CD4-positive, alpha-beta T cell treated with Interferon alpha-2 for 1 hour (primary cell): ENCODE measurements at regions not wholly inside any gene's neighbourhood (a gene's known extent, or its start where the extent isn't known, plus 50 kb on each side); places are given as distances from the start of the nearest gene placed in this dataset.

ENCODE experiments used
- DNase-seq, 2 donors: peaks; one replicate each; pipeline ENCODE4 v3.0.0-alpha.2; 2020 to 2022

DNA sequence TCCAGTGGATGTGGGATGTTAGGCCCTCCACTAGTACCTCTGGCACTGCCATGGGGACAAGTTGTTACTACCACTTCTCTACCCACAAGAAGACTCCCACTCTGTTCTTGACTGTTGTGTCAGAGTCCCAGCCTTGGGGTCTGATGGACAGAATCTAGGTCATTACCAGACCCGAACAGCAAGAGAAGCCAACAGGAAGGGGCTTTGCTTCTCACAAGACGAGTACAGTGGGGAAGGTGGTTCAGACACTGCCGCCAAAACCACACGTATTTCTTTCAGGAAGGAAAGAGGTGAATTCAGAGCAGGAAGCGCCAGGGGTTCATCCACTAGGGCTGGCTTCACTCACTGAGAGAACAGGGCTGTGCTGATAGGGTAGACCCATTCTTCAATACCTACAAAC is 161.3 kb upstream of the KIT start:
- peak in 1 of 2 donors; percentile 3 for DNase-seq

DNA sequence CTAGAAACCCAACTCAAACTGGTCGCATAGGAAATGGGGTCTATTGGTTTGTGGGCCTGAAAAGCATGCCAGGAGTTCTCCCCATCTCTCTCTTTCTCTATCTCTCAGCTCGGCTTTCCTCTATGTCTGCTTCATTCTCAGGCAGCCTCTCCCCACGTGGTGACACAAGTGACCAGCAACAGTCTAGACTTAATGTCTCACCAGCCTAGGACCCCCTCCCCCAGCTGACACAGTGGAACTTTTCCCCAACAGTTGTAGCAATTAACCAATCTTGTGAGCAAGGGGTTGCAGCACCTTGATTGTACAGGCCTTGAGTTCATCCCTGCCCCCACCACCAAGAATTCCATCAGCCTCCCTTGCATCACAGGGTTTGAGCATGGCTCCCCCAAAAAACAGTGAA is 159.8 kb upstream of the KIT start:
- no peak for DNase-seq

DNA sequence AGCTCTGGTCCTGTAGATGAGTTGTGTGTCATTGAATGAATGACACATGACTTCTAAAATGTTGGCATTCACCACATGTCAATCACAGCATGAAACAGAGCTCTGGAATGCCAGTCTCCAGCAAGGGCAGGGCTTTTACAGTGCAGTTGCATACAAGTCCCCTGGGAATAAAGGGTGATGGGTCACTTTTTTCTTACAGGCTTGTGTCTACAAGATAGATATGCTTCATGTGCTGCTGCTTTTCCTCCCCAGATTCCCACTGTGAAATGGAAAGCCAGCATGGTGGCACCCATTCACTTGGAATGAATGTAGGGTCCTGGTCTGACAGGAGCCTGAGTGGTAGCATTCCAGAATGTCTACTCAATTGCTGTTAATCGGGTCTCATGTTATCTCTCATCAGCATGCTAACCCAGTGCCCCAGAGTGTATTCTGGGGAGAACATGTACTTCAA is 159.1 kb upstream of the KIT start:
- no peak for DNase-seq

DNA sequence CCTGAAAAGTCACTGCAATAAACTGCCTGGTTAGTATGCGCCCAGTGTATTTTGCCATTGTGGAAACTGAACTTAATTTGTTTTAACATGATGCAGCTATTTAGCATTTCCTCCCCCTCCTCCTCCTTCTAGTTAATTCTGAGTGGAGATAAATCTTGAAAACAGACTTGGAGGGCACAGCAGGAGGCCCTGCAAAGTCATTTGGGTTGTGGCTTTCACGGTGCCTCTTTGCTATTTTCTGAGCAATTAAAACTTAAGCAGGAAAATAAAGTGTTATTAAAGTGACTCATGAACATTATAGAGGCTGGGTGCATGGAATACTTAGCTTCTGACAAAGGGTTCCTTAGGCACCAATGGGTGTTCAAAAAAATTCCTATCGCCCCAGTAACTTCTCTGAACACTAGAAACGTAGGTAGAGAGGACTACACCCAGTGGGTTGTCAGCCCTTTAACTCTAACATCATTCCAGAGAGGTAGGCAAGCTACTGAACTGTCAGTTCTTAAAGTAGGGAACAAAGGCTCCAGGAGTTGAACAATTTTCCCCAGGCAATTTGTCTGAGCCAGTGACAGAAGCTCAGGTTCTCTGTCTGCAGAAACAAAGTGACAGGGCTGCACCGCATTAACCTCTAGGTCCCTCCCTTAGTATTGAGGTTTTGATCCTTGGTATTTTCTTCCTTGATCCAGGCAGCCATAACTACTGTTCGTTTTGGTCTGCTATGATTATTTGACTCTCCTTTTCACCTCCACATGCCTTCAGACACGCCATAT is 158.3 kb upstream of the KIT start:
- no peak for DNase-seq

DNA sequence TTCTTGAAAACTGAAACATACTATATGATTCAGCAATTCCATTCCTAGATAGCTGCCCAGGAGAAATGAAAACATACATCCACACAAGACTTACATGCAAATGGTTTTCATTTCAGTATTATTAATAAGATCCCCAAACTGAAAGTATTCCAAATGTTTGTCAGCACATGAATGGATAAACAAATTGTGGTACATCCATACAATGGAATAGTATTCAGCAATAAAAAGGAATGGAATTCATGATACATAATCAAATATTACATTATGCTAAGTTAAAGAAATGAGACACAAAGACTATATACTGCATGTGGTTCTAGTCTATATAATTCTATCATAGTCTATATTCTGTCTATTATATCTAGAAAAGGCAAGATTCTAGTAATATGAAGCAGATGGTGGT is 152.4 kb upstream of the KIT start:
- DNase-seq, result no peak

DNA sequence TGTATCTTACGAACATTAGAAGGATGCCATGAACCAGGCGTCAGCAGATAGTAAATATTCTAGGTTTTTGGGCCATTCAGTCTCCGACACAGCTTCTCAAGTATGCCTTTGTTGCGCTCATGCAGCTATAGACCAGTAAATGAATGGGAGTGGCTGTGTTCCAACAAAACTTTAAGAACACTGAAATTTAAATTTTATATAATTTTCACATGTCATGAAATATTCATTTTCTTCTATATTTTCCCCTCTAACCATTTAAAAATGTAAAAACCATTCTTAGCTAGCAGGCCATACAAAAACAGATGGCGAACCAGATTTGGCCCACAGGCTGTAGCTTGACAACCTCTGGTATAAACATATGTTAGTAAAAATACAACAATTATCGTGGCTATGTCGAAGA is 151.8 kb upstream of the KIT start:
- no peak for DNase-seq

DNA sequence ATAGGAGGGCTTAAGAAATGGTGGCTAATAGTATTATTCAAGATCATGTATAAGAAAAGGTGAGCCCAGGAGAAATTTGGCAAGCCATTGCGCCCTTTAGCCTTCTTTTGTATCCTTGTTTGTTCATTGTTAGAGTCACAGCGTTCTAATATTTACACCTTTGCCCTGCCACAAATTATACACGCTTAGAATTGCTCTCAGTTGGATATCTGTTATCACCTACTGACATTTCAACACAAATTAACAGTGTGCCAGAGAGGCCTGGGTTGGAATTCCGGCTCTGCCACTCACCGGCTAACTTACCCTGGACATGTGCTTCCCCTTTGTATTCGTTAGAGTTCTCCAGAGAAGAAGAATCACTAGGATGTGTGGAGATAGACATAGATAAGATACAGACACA is 148.7 kb upstream of the KIT start:
- DNase-seq, result no peak

DNA sequence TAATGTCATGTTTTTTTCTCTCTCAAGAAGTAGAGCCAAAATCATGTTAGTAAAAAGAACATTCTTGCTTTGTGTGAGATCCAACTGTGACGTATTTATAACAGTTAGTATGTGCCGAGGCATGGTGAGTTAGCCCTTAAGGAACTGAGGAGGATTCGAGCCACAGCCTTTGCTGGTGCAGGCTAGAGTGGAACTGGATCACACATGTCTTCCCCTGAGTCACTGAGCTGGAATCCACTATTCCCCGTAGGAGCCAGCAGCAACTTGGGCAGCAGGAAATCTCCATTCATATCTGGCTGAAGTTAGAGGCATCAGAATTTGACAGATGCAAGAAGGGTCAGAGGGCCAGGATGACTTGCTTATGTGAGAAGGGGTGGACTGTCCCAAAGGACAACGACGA is 144.6 kb upstream of the KIT start:
- no peak for DNase-seq

DNA sequence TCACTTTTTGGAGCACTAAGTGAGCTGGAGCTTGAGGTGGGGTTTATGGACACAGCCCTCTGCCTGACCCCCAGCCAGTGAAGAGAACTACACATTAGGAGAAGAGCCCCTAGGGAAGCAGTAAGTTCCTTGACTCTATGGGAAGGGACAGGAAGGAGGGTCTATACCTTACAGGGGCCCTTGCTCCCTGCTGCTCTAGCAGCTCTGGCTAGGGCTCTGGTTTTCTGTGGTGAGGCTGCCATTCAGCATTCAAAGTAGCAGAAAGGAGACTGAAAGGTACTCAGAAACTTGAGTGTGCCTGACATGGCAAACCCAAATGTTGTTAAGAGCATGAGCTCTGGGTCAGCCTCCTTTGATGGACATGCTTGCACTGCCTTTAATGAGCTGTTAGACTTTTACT is 144.0 kb upstream of the KIT start:
- DNase-seq, result no peak

DNA sequence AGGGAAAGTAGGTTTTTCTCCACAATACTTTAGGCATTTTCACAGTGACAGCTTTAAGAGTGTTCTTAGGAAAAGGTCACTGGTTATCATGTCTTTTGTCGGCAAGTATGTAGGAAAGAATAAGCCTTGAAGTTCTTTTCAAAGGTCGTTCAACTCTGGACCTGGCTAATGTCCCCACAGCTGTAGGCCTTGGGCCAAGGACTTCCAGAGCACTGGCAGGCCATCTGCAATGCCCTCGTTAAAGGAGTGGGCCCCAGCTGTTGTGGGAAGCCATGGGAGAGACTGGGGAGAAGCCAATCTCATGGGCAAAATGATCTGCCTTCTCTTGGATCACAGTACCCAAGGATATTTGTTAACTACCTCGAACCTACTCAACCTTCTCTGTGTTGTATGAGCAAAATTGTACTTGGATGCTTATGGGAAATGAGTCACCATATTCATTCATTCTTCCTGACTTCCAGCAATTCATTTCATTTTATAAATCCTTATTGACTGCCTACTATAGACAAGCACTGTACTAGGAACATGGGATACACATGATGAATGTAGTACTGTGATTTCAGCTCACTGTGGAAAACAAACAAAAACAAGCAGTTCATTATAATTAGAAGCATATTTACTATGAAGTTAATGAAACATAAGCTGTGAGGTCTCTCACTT is 141.1 kb upstream of the KIT start:
- DNase-seq, result no peak

DNA sequence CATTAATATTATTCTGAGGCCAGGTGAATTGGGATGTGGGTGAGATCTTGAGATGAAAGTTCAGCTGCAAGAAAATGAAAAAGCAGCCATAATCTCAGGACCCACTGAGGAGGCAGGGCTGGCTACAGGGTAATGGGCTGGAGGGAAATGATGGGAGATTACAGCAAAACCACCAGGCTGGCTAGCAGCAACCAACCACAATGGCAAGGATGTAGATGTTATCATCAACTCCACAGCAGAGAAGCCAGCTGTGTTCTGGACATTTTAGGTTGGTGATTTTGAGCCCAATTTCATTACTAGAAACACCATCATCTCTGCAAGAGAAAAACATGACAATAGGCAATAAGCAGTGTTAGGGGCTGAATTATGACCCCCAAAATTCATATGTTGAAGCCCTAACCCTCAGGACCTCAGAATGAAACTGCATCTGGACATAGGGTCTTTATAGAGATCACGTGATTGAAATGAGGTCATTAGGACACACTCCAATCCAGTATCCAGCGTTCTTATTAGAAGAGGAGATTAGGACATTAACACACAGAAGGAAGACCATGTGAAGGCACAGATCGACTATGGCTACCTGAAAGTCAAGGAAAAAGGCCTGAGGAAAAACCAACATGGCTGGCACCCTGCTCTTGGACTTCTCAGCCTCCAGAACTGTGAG is 139.8 kb upstream of the KIT start:
- no peak for DNase-seq

DNA sequence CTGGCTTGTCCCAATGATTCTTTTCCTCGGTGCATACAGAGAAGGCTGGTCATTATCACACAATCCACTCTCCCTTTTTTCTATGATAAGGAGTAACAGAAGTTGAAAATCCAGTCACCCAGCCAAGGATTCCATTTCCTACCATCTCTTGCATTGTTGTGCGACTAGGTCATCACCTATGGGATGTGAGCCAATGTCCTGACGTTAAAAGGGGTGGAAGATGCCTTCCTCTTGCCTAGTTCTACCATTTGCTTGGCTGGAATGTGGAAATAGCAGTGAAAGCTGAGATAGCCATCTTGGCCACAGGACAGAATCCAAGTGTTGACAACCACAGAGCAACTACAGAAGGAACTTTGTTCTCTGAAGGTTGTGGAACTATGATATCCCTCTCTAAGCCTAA is 132.2 kb upstream of the KIT start:
- no peak for DNase-seq

DNA sequence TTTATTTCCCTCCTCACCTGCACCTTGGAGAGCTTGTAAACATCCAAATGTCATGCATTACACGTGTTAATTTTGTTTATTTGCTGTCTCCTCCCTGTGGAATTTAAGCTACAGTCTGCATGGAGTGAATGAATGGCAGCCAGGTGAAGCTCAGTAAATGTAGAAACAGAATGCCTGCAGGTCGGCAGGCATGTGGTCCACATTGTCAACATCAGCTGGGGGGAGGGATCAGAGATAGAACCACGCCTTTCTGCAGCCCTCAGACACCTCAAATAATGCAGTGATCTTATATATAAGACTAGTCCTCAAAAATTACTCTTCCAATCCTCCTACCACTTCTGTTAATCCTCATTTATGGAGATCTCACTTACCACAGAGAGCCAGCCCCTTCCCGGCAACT is 131.2 kb upstream of the KIT start:
- no peak for DNase-seq

DNA sequence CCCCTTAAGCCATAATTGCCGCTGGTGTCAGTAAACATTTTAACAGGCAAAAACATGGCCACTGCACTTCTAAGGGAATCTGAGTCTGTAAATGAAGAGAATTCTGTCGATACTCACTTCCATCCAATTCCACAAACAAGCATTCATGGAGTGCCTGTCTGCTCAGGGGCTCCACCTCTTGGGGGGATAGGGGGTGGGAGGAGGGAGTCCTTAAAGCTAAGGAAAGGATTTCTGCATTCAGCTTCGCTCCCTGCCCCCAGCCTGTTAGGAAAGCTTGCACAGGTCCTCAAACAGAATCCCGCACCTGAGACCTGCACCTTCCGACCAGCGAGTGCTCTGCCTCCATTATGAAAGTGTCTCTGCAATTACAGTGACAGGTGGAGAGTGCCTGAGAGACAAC is 130.2 kb upstream of the KIT start:
- DNase-seq, result no peak

DNA sequence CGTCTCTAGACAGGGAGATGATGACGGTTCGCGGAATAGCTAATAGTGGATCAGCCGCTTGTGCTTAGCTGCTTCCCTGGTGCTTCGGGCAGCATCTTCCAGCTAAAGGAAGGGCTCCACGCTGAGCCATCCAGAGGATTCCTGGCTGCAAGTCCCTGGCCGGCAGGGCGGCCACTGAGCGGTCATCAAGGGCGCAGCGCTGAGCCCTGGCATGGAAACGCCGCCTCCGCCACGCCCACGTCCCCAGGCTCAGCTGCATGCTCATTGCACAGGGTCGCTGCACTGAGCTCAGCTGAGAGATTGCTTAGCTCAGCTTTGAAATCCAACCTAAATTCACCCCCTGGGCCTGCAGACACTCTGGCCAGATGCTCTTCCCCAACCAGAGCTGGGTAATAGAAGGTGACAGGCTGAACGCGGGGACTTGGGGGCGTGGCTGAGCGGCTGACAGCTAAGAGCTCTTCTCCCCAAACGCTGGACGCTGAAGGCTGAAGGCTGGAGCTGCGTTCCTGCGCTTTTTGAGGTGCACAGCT is 118.2 kb upstream of the KIT start:
- DNase-seq, result no peak

DNA sequence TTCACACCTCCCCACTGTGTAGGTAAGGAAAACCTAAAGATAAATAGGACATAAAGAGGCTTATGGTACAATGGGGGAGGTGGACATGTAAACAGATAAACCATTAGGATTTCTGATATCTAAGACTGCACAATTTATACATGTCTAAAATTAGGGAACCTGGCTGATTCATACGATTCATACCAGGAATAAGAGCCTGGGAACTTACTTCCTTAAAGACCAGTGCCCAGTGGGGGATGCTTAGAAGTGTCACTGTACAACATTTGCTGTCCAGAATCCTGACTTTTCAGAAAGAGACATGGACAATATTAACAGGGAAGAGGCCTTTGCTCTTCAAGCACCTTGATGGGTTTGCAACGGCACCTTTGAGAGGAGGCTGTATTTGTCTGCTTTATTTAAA is 116.8 kb upstream of the KIT start:
- no peak for DNase-seq

DNA sequence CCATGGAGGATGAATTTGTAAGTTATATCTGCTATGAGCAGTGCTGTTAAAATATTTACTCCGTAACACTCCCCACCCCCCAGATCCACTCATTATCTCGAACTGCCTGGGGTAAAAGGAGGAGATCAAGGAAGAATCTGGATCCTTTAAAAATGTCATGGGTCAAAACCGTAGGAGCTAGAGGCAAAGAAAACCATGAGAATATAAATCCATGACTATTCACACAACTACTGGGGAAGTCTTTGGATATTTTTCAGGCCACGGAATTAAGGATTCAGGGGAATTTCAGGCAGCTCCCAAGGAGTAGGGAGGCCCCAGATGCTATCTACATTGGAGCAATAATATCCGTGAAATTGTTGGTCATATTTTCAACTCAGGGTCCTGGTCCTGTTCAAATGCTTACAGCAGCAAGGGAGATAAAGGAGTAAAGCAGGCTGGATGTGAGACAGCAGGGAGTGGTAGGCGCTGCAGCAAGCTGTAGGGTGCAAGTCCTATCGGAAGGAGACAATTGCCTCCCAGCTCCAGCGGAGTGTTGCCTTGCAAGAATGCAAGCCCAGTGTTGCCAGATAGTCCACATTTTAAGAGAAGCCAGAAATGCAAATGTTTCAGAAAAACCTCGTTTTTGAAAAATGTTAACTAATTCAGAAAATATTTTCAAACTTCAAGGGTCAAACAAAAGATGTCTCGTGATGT is 116.2 kb upstream of the KIT start:
- DNase-seq, result no peak

DNA sequence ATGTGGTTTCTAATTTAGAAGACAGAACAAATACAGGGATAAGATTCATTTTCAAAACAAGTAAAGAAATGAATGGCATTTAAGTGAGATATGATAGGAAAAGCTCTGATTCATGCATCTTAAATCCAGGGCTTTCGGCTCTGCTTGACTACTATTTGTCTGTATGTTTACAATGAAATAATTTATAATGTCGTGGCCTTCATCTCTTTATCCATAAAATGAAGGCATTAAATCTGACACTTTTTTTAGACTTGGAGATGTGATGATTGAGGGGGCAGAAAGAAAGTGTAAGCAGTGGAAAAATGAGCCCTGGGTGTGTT is 115.7 kb upstream of the KIT start:
- no peak for DNase-seq

DNA sequence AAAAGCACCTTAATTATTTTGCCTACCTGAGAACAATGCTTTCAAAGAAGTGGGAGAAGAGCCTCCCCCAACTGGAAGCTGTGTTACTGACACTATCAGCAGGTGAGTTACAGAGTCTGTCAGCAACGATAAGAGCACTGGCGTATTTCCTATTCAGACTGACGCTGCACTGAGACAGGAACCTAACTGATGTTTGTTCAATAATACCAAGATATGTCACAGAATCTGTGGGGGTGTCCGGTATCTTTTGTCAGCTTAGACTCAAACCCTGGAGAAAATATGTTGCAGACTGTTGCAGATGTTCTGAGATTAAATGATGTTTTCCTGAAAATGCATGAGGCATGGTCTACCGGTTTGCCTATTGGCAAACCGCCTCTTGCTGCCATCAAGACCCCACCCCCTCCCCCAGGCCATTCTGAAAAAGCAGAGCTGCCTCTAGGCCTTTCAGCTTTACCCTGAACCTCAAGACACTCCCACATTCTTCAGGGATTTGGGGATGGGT is 115.2 kb upstream of the KIT start:
- DNase-seq, result no peak

DNA sequence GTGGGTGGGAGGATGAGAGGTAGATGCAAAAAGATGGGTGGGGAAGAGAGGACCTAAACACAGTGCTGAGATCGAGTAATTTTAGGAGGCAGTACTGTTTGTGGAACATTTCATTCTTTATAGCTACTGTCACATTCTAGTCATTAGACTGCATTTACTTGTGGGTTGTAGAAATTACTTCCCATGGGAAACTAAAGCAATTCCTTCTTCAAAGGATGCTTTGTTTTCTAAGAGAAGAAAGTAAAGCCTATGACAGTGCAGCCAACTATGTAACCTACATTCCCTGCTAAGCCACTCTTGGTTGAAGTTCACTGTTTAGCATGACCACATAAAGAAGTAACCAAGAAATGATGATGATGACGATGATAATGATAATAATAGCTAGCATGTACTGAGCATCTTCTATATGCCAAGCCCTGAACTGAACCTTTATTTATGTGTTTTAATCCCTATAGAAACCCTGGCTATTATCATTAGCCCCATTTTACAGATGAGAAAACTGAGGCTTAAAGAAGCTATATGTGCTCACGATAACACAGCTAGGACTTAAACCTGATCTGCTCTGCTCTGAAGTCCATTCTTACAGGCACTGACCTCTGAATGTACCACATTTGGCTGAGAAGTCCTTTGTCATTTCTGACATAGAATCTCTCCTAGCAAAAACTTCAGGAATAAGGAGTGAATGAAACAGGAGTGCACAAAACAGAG is 114.5 kb upstream of the KIT start:
- DNase-seq, result no peak

DNA sequence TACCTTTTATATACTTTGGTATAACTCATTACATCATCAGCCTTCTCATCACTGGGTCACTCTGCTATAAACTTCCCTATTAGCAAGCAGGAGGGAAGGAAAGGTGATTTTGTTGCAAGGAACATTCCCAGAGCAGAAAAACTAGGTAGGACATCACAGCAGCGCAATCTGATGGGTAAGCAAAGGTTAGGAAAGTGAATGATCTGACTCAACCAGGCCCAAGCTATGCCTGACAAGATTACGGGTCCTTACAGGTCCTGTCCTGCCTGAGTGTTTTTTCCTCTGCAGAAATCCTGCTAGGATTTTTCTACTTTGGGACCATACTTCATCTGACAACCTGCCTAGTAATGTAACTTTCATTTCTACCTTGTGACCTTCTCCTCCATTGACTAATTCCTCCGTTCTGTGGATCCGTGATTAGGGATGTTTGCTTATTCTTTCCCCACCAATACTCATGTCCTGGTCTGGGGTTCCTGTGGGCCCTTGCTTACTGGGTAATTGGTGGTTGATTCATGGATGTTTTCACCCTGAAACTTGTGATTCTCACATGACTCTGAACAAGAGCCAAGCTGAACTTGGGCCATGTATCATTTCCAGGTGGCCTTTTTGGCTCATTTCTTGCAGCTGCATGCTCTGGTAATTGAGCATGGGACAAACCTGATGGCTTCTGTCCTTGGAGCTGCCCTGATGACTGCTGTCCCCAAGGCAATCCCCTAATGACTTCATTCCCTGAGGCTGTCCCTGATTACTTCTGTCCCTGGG is 111.9 kb upstream of the KIT start:
- no peak for DNase-seq
